Spinal cord (tissue), 9 donors: ENCODE measurements at regions not wholly inside any gene's neighbourhood (a gene's known extent, or its start where the extent isn't known, plus 50 kb on each side); places are given as distances from the start of the nearest gene placed in this dataset.
"Not testable (repeated sequence)": the region's sequence is repeated elsewhere in the genome, so short reads cannot be mapped to it uniquely, and the experiment has no call there.

ENCODE experiments used
- DNase-seq, 6 donors: peaks; one replicate each; pipeline versions ENCODE4 v3.0.0 to v3.0.0-alpha.2; 2013 to 2015; ENCODE audit warnings: low spot score in 6 of 6, low read depth in 4 of 6
- H3K27ac ChIP-seq: one replicate; pipeline ENCODE4 v1.5.1; 2013; ENCODE audit warnings: low read depth, low read length, control low read depth
- H3K27me3 ChIP-seq: one replicate; pipeline ENCODE4 v1.6.1; 2013; ENCODE audit warnings: low read length; ENCODE audit not compliant: control insufficient read depth, insufficient read depth
- H3K36me3 ChIP-seq: one replicate; pipeline ENCODE4 v1.6.1; 2013; ENCODE audit warnings: low read length; ENCODE audit not compliant: control insufficient read depth, insufficient read depth
- H3K4me1 ChIP-seq: one replicate; pipeline ENCODE4 v1.6.1; 2013; ENCODE audit warnings: low read length; ENCODE audit not compliant: control insufficient read depth, insufficient read depth
- H3K4me3 ChIP-seq: one replicate; pipeline ENCODE4 v1.5.1; 2013; ENCODE audit warnings: low read depth, low read length, control low read depth
- H3K9me3 ChIP-seq: one replicate; pipeline ENCODE4 v1.6.1; 2013; ENCODE audit warnings: low read length; ENCODE audit not compliant: control insufficient read depth, insufficient read depth
- WGBS: methylation state at CpG from one replicate; pipeline ENCODE4 v1.1.5; 2013; ENCODE audit warnings: missing lambda C conversion rate; ENCODE audit not compliant: insufficient coverage; 5-methylcytosine and 5-hydroxymethylcytosine counted together
- donor health status: healthy.

DNA sequence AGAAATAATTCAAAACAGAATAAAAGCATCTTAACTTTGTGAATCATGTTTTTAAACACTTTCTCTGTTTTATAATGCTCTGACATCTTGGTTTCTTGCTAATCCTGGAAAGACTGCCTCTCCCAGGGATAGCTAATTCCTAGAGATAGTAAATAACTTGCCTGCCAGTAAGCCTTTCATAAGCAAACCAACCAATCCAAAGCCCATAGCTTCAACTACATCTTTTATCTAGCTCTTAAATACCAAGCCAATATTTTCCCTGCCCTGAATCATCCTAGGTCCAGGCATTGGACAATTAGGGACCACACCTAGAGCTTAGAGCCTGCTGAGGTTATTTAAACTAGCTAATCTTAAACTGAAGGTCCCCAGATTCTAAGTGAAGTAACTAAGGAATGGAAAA, 223.7 kb upstream of the DIPK2B start:
- H3K9me3 ChIP-seq, result no peaks in the 10 kb centered on the region
- H3K4me1 ChIP-seq, result no peaks in the 10 kb centered on the region
- H3K36me3 ChIP-seq, result no peaks in the 10 kb centered on the region
- no peak overlapping the region for H3K4me3 ChIP-seq
- H3K27me3 ChIP-seq, result no peaks in the 10 kb centered on the region
- no peak for DNase-seq
- H3K27ac ChIP-seq, result no peak overlapping the region

DNA sequence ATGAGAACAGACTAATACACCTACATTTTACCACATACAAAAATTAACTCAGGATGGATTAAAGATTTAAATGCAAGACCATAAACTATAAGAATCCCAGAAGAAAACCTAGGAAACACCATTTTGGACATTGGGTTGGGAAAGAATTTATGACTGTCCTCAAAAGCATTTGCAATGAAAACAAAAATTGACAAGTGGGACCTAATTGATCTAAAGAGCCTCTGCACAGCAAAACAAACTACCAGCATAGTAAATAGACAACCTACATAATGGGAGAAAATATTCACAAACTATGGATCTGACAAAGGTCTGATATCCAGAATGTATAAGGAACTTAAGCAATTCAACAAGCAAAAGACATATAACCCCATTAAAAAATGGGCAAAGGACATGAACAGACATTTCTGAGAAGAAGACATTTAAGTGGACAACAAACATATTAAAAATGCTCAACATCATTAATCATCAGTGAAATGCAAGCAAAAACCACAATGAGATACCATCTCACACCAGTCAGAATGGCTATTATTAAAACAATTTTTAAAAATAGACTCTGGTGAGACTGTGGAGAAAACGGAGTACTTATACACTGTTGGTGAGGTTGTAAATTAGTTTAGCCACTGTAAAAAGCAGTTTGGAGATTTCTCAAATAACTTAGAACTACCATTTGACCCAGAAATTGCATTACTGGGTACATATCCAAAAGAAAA, 221.7 kb upstream of the DIPK2B start:
- no peaks in the 10 kb centered on the region for H3K27me3 ChIP-seq

DNA sequence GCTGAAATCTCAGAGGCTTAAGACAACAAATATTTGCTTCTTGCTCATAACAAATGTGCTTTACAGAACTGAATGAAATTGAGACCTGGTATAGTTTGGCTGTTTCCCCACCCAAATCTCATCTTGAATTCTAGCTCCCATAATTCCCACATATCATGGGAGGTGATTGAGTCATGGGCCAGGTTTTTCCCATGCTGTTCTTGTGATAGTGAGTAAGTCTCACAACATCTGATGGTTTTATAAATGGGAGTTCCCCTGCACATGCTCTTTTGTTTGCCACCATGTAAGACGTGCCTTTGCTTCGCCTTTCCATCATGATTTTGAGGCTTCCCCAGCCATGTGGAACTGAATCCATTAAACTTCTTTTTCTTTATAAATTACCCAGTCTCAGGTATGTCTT, 221.1 kb upstream of the DIPK2B start:
- Histone ChIP-seq H3K4me3 (no peak overlapping the region), H3K27ac (no peak overlapping the region), H3K36me3 (no peaks in the 10 kb centered on the region), H3K4me1 (no peaks in the 10 kb centered on the region), H3K27me3 (no peaks in the 10 kb centered on the region), H3K9me3 (no peaks in the 10 kb centered on the region)
- DNase-seq, result no peak
- 45% methylated on average over 2 of the region's 2 CpGs for WGBS

More for the DNA sequence above, 221.7 kb upstream of the DIPK2B start:
- Histone ChIP-seq H3K4me3 (no peak overlapping the region), H3K9me3 (no peaks in the 10 kb centered on the region), H3K27ac (no peak overlapping the region), H3K4me1 (no peaks in the 10 kb centered on the region), H3K36me3 (no peaks in the 10 kb centered on the region)
- DNase-seq, result no peak
- WGBS, result no CpG with 5 or more reads among the region's 1 CpG

GRCh38 chrX:45404206-45404605, 203.5 kb upstream of the DIPK2B start:
- H3K36me3 ChIP-seq, result no peaks in the 10 kb centered on the region
- H3K27me3 ChIP-seq, result no peaks in the 10 kb centered on the region

DNA sequence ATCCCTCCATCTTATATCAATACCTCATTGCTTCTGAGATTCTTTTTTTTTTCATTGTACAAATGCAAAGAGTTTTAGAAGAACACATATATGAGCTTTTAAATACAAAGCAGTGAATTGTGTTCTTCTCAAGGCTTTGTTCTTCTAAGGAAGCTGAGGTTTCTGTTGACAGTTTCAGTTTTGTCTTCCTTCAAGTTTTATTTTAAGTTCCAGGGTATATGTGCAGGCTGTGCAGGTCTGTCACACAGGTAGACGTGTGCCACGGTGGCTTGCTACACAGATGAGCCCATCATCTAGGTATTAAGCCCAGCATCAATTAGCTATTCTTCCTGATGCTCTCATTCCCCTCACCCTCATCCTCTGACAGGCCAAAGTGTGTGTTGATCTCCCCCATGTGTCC, 201.2 kb upstream of the DIPK2B start:
- Histone ChIP-seq H3K36me3 (no peaks in the 10 kb centered on the region), H3K4me3 (no peak overlapping the region), H3K4me1 (no peaks in the 10 kb centered on the region), H3K27ac (no peak overlapping the region), H3K9me3 (no peaks in the 10 kb centered on the region), H3K27me3 (no peaks in the 10 kb centered on the region)
- 92% methylated on average over 2 of the region's 2 CpGs for WGBS
- DNase-seq, result no peak

More at GRCh38 chrX:45404206-45404605, 203.5 kb upstream of the DIPK2B start:
- H3K27ac ChIP-seq, result no peak overlapping the region
- H3K4me3 ChIP-seq, result no peak overlapping the region
- no peak for DNase-seq
- WGBS, result 60% methylated on average over 3 of the region's 3 CpGs
- H3K9me3 ChIP-seq, result no peaks in the 10 kb centered on the region
- H3K4me1 ChIP-seq, result no peaks in the 10 kb centered on the region

DNA sequence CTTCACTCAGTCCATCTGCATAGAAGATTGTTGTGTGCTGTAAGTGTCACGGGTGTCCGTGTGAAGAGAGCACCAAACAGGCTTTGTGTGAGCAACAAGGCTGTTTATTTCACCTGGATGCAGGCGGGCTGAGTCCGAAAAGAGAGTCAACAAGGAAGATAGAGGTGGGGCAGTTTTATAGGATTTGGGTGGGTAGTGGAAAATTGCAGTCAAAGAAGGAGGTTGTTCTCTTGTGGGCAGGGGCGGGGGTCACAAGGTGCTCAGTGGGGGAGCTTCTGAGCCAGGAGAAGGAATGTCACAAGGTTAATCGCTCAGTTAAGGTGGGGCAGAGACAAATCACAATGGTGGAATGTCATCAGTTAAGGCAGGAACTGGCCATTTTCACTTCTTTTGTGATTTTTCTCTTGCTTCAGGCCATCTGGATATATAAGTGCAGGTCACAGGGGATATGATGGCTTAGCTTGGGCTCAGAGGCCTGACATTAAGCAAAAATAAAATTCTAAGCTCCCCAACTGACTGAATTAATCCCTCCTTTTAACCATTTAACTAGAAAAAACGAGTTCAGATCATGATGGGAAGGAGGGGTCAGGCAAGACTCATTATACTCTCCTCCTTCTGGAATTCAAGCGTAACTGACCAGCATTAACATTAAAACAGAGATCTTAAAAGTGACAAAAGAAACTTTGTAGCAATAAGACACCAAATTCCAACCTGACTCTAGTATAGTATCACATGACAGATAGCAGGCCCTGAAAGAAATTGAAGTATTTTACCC, 200.5 kb upstream of the DIPK2B start:
- H3K27ac ChIP-seq, H3K9me3 ChIP-seq, H3K27me3 ChIP-seq, H3K4me1 ChIP-seq, H3K36me3 ChIP-seq, DNase-seq, H3K4me3 ChIP-seq: not testable (repeated sequence)
- 50% methylated on average over 6 of the region's 8 CpGs for WGBS

- DNase-seq, result peak in 2 of 6 donors; percentile 1 to 70
- no peaks in the 10 kb centered on the region for H3K27me3 ChIP-seq
- H3K4me1 ChIP-seq, result no peaks in the 10 kb centered on the region
- no CpG with 5 or more reads among the region's 3 CpGs for WGBS
- no peak overlapping the region for H3K27ac ChIP-seq
- H3K36me3 ChIP-seq, result no peaks in the 10 kb centered on the region
- H3K9me3 ChIP-seq, result no peaks in the 10 kb centered on the region
- no peak overlapping the region for H3K4me3 ChIP-seq
These were observed 199.5 kb upstream of the DIPK2B start for GRCh38 chrX:45400027-45400779.

- no peaks in the 10 kb centered on the region for H3K36me3 ChIP-seq
These were observed 185.1 kb upstream of the DIPK2B start for GRCh38 chrX:45385757-45386156.

GRCh38 chrX:45381841-45382240, 181.2 kb upstream of the DIPK2B start:
- 73% methylated on average over 34 of the region's 34 CpGs for WGBS
- no peaks in the 10 kb centered on the region for H3K36me3 ChIP-seq
- no peaks in the 10 kb centered on the region for H3K27me3 ChIP-seq
- H3K4me1 ChIP-seq, result no peaks in the 10 kb centered on the region
- no peak overlapping the region for H3K27ac ChIP-seq
- no peaks in the 10 kb centered on the region for H3K9me3 ChIP-seq
- H3K4me3 ChIP-seq, result no peak overlapping the region
- DNase-seq, result no peak

More at GRCh38 chrX:45385757-45386156, 185.1 kb upstream of the DIPK2B start:
- H3K4me1 ChIP-seq, result no peaks in the 10 kb centered on the region
- no CpG with 5 or more reads among the region's 2 CpGs for WGBS
- no peaks in the 10 kb centered on the region for H3K27me3 ChIP-seq
- no peaks in the 10 kb centered on the region for H3K9me3 ChIP-seq
- no peak overlapping the region for H3K4me3 ChIP-seq
- no peak overlapping the region for H3K27ac ChIP-seq
- DNase-seq, result no peak
